CD14-positive monocyte (primary cell): ENCODE measurements at regions not wholly inside any gene's neighbourhood (a gene's known extent, or its start where the extent isn't known, plus 50 kb on each side); places are given as distances from the start of the nearest gene placed in this dataset.

ENCODE experiments used
- DNase-seq, 3 donors: peaks; one replicate each; pipeline ENCODE4 v3.0.0-alpha.2; 2011 to 2022
- H2AFZ ChIP-seq: 2 replicates; pipeline ENCODE4 v1.6.0; 2012; ENCODE audit warnings: mild to moderate bottlenecking, low read depth, low read length, inconsistent platforms; ENCODE audit not compliant: insufficient read depth, poor library complexity, severe bottlenecking
- H3K27ac ChIP-seq, 2 donors: 1 replicate in 1 of 2; 2 replicates in 1 of 2; pipeline ENCODE4 v1.5.1; 2012 to 2013; ENCODE audit warnings: low read length in 2 of 2, control low read depth in 1 of 2, inconsistent platforms in 1 of 2, low read depth in 1 of 2, mild to moderate bottlenecking in 1 of 2
- H3K27me3 ChIP-seq, 2 donors: one replicate each; pipeline versions ENCODE4 v1.6.0 to v1.6.1; 2011 to 2013; ENCODE audit warnings: low read length in 2 of 2; ENCODE audit not compliant: control insufficient read depth in 2 of 2, insufficient read depth in 2 of 2
- H3K36me3 ChIP-seq, 2 donors: replicated peaks in 1 of 2; 1 replicate in 1 of 2; 2 replicates in 1 of 2; pipeline versions ENCODE4 v1.5.1 to v1.6.1; 2012 to 2013; ENCODE audit warnings: low read length in 2 of 2, control low read depth in 1 of 2, inconsistent platforms in 1 of 2, mild to moderate bottlenecking in 1 of 2; ENCODE audit not compliant: insufficient read depth in 2 of 2, control insufficient read depth in 1 of 2
- H3K4me1 ChIP-seq, 2 donors: 1 replicate in 1 of 2; 2 replicates in 1 of 2; pipeline versions ENCODE4 v1.5.1 to v1.6.1; 2012 to 2013; ENCODE audit warnings: low read length in 2 of 2, control low read depth in 1 of 2, inconsistent platforms in 1 of 2, mild to moderate bottlenecking in 1 of 2, moderate library complexity in 1 of 2; ENCODE audit not compliant: insufficient read depth in 2 of 2, control insufficient read depth in 1 of 2
- H3K4me2 ChIP-seq: replicated peaks from 2 replicates; pipeline ENCODE3; 2012; ENCODE audit warnings: low read length, moderate library complexity, mild to moderate bottlenecking; ENCODE audit not compliant: poor library complexity, severe bottlenecking; ENCODE audit errors: extremely low read depth
- H3K4me3 ChIP-seq, 3 experiments: fragments of 200-600 bp in 1 of 3; sonication (generic) in 1 of 3; replicated peaks in 1 of 3; 1 replicate in 2 of 3; 2 replicates in 1 of 3; pipeline ENCODE4 v1.5.1; 2011 to 2013; ENCODE audit warnings: low read length in 3 of 3, mild to moderate bottlenecking in 3 of 3, control low read depth in 2 of 3, low read depth in 2 of 3, inconsistent platforms in 1 of 3, moderate library complexity in 1 of 3
- H3K79me2 ChIP-seq: 2 replicates; pipeline ENCODE4 v1.6.0; 2012; ENCODE audit warnings: mild to moderate bottlenecking, control low read depth, inconsistent platforms, low read length, moderate library complexity; ENCODE audit not compliant: insufficient read depth
- H3K9ac ChIP-seq: 2 replicates; pipeline ENCODE4 v1.6.0; 2017; ENCODE audit warnings: low read length, mild to moderate bottlenecking; ENCODE audit not compliant: insufficient read depth, poor library complexity, severe bottlenecking
- H3K9me3 ChIP-seq, 2 donors: replicated peaks in 1 of 2; 1 replicate in 1 of 2; 2 replicates in 1 of 2; pipeline versions ENCODE4 v1.5.1 to v1.6.1; 2012 to 2013; ENCODE audit warnings: low read length in 2 of 2, control low read depth in 1 of 2; ENCODE audit not compliant: control insufficient read depth in 1 of 2, insufficient read depth in 1 of 2
- H4K20me1 ChIP-seq: 2 replicates; pipeline ENCODE4 v1.6.0; 2012; ENCODE audit warnings: mild to moderate bottlenecking, low read length, control low read depth, moderate library complexity; ENCODE audit not compliant: insufficient read depth
- H3K27ac Mint-ChIP-seq, 7 donors: one replicate each; pipeline ENCODE4 v1.8.0; 2020; ENCODE audit warnings: mild to moderate bottlenecking in 7 of 7, mixed read lengths in 7 of 7, moderate library complexity in 6 of 7, inconsistent platforms in 2 of 7
- H3K27me3 Mint-ChIP-seq, 3 donors: one replicate each; pipeline ENCODE4 v1.8.0; 2021 to 2022; ENCODE audit warnings: low read depth in 3 of 3, mild to moderate bottlenecking in 3 of 3, mixed read lengths in 3 of 3, moderate library complexity in 3 of 3, inconsistent platforms in 1 of 3
- H3K36me3 Mint-ChIP-seq, 2 donors: one replicate each; pipeline ENCODE4 v1.8.0; 2020; ENCODE audit warnings: mixed read lengths in 2 of 2, inconsistent platforms in 1 of 2, mild to moderate bottlenecking in 1 of 2
- H3K4me1 Mint-ChIP-seq: one replicate; pipeline ENCODE4 v1.8.0; 2020; ENCODE audit warnings: mild to moderate bottlenecking, mixed read lengths
- H3K4me3 Mint-ChIP-seq, 2 donors: one replicate each; pipeline ENCODE4 v1.8.0; 2020; ENCODE audit warnings: mild to moderate bottlenecking in 2 of 2, mixed read lengths in 2 of 2, moderate library complexity in 1 of 2
- H3K9me3 Mint-ChIP-seq, 7 donors: one replicate each; pipeline ENCODE4 v1.8.0; 2020 to 2022; ENCODE audit warnings: mixed read lengths in 7 of 7, mild to moderate bottlenecking in 6 of 7, moderate library complexity in 6 of 7, inconsistent platforms in 2 of 7
- CTCF ChIP-seq: fragments of 200-600 bp; IDR thresholded peaks from one replicate; pipeline ENCODE4 v1.8.0; 2022; ENCODE audit warnings: antibody characterized with exemption, mild to moderate bottlenecking
- WGBS: methylation state at CpG from one replicate; pipeline ENCODE4 v1.1.5; 2013; ENCODE audit warnings: missing lambda C conversion rate; ENCODE audit not compliant: insufficient coverage; 5-methylcytosine and 5-hydroxymethylcytosine counted together
- intact Hi-C, 2 donors: fragments of 100-400 bp; cut with micrococcal nuclease; formaldehyde crosslinking; loops; one replicate each; pipeline versions ENCODE4 v1.15.0 to v1.15.1; 2023

- no peaks in the 10 kb centered on the region for H3K36me3 ChIP-seq
- no CpG with 5 or more reads among the region's 1 CpG for WGBS
- H3K79me2 ChIP-seq, result no peaks in the 10 kb centered on the region
- peaks cover 0 to 7% (median 2%) of the 10 kb centered on the region in 3 donors for H3K27me3 Mint-ChIP-seq
- H3K4me3 Mint-ChIP-seq, result no peak overlapping the region
- peaks cover 0 to 1% of the 10 kb centered on the region in 2 donors for H3K4me1 ChIP-seq
- no peak overlapping the region for H2AFZ ChIP-seq
- TF ChIP-seq CTCF, result no peak
- no peaks in the 10 kb centered on the region for H3K9me3 ChIP-seq
- H3K4me1 Mint-ChIP-seq, result peaks cover 1% of the 10 kb centered on the region
- H3K9me3 Mint-ChIP-seq, result peaks cover 11 to 23% (median 15%) of the 10 kb centered on the region in 7 donors
- intact Hi-C loops, result no loop called here
- no peak overlapping the region for H3K27ac Mint-ChIP-seq
- peaks cover 0 to 2% of the 10 kb centered on the region in 2 donors for H3K27me3 ChIP-seq
- no peak overlapping the region for H3K4me2 ChIP-seq
- no peak for DNase-seq
- no peak overlapping the region for H3K27ac ChIP-seq
- no peaks in the 10 kb centered on the region for H4K20me1 ChIP-seq
- no peak overlapping the region for H3K9ac ChIP-seq
- no peak overlapping the region for H3K4me3 ChIP-seq
- peaks cover 4 to 6% of the 10 kb centered on the region in 2 donors for H3K36me3 Mint-ChIP-seq
These were observed 52.4 kb upstream of the LRRC8B start for GRCh38 chr1:89472253-89472652.

- WGBS, result 100% methylated on average over 3 of the region's 3 CpGs
- H3K9me3 Mint-ChIP-seq, result peaks cover 11 to 23% (median 16%) of the 10 kb centered on the region in 7 donors
These were observed 51.7 kb upstream of the LRRC8B start for GRCh38 chr1:89472886-89473417.

More at GRCh38 chr1:89472886-89473417, 51.7 kb upstream of the LRRC8B start:
- Histone ChIP-seq H2AFZ (no peak overlapping the region), H3K4me3 (no peak overlapping the region), H4K20me1 (no peaks in the 10 kb centered on the region), H3K27me3 (peaks cover 0 to 2% of the 10 kb centered on the region in 2 donors), H3K27ac (no peak overlapping the region), H3K9ac (no peak overlapping the region), H3K4me1 (no peaks in the 10 kb centered on the region), H3K36me3 (no peaks in the 10 kb centered on the region), H3K4me2 (no peak overlapping the region), H3K79me2 (no peaks in the 10 kb centered on the region), H3K9me3 (no peaks in the 10 kb centered on the region)
- intact Hi-C loops, result no loop called here
- TF ChIP-seq CTCF, result no peak
- H3K4me3 Mint-ChIP-seq, result no peak overlapping the region
- H3K4me1 Mint-ChIP-seq, result no peaks in the 10 kb centered on the region
- peaks cover 0 to 7% (median 2%) of the 10 kb centered on the region in 3 donors for H3K27me3 Mint-ChIP-seq
- peaks cover 4 to 6% of the 10 kb centered on the region in 2 donors for H3K36me3 Mint-ChIP-seq
- no peak for DNase-seq
- H3K27ac Mint-ChIP-seq, result no peak overlapping the region
